ENCODE measurements at regions not wholly inside any gene's neighbourhood (a gene's known extent, or its start where the extent isn't known, plus 50 kb on each side); places are given as distances from the start of the nearest gene placed in this dataset.

GRCh38 chr9:8033794-8034193 lies 234.2 kb upstream of the DMAC1 start:
- H3K4me2 ChIP-seq (ENCODE audit: low read depth, low read length, poor library complexity, severe bottlenecking): no peak overlapping the region
- no peak overlapping the region for H2AFZ ChIP-seq (ENCODE audit: low read depth, low read length, severe bottlenecking)
- H3K27ac ChIP-seq (ENCODE audit: low read depth, low read length): no peak overlapping the region
- no peaks in the 10 kb centered on the region for H3K36me3 ChIP-seq (ENCODE audit: low read length)
- H3K4me3 ChIP-seq (ENCODE audit: insufficient read depth, low read length, poor library complexity, severe bottlenecking): no peak overlapping the region
- no peak for TF ChIP-seq EZH2phosphoT487 (conservative IDR thresholded peaks at IDR 0.05; ENCODE audit: low read length)
- TF ChIP-seq, protein P1, sequence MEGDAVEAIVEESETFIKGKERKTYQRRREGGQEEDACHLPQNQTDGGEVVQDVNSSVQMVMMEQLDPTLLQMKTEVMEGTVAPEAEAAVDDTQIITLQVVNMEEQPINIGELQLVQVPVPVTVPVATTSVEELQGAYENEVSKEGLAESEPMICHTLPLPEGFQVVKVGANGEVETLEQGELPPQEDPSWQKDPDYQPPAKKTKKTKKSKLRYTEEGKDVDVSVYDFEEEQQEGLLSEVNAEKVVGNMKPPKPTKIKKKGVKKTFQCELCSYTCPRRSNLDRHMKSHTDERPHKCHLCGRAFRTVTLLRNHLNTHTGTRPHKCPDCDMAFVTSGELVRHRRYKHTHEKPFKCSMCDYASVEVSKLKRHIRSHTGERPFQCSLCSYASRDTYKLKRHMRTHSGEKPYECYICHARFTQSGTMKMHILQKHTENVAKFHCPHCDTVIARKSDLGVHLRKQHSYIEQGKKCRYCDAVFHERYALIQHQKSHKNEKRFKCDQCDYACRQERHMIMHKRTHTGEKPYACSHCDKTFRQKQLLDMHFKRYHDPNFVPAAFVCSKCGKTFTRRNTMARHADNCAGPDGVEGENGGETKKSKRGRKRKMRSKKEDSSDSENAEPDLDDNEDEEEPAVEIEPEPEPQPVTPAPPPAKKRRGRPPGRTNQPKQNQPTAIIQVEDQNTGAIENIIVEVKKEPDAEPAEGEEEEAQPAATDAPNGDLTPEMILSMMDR (IDR thresholded peaks at IDR 0.05; ENCODE audit: insufficient read depth, low read length, poor library complexity, severe bottlenecking): no peak
- no peaks in the 10 kb centered on the region for H3K27me3 ChIP-seq (ENCODE audit: low read length)
- no peak overlapping the region for H3K9ac ChIP-seq (ENCODE audit: low read length)
- H3F3A ChIP-seq (ENCODE audit: insufficient read depth): no peaks in the 10 kb centered on the region
- H3K79me2 ChIP-seq (ENCODE audit: insufficient read depth, low read length): no peaks in the 10 kb centered on the region
- peaks cover 22% of the 10 kb centered on the region; the same call in 1 of the 2 replicates for H3K9me3 ChIP-seq (ENCODE audit: insufficient read depth, low read length)
- no peaks in the 10 kb centered on the region for H3K9me2 ChIP-seq (replicated peaks; ENCODE audit: insufficient read depth, low read length)
- H4K20me1 ChIP-seq (ENCODE audit: low read depth, low read length): no peaks in the 10 kb centered on the region

GRCh38 chr9:8030095-8030494 lies 230.5 kb upstream of the DMAC1 start:
- Histone ChIP-seq H3K9me2 (replicated peaks; ENCODE audit: insufficient read depth, low read length) (no peaks in the 10 kb centered on the region), H2AFZ (ENCODE audit: low read depth, low read length, severe bottlenecking) (no peak overlapping the region), H3F3A (ENCODE audit: insufficient read depth) (no peaks in the 10 kb centered on the region), H3K4me2 (ENCODE audit: low read depth, low read length, poor library complexity, severe bottlenecking) (no peak overlapping the region), H3K36me3 (ENCODE audit: low read length) (no peaks in the 10 kb centered on the region), H3K27ac (ENCODE audit: low read depth, low read length) (no peak overlapping the region), H3K4me3 (ENCODE audit: insufficient read depth, low read length, poor library complexity, severe bottlenecking) (no peak overlapping the region), H3K27me3 (ENCODE audit: low read length) (no peaks in the 10 kb centered on the region), H3K9ac (ENCODE audit: low read length) (no peak overlapping the region), H3K79me2 (ENCODE audit: insufficient read depth, low read length) (no peaks in the 10 kb centered on the region), H3K9me3 (ENCODE audit: insufficient read depth, low read length) (no peaks in the 10 kb centered on the region), H4K20me1 (ENCODE audit: low read depth, low read length) (no peaks in the 10 kb centered on the region)
- no peak for TF ChIP-seq EZH2phosphoT487 (conservative IDR thresholded peaks at IDR 0.05; ENCODE audit: low read length)
- TF ChIP-seq, protein P1 (IDR thresholded peaks at IDR 0.05; ENCODE audit: insufficient read depth, low read length, poor library complexity, severe bottlenecking): no peak

DNA sequence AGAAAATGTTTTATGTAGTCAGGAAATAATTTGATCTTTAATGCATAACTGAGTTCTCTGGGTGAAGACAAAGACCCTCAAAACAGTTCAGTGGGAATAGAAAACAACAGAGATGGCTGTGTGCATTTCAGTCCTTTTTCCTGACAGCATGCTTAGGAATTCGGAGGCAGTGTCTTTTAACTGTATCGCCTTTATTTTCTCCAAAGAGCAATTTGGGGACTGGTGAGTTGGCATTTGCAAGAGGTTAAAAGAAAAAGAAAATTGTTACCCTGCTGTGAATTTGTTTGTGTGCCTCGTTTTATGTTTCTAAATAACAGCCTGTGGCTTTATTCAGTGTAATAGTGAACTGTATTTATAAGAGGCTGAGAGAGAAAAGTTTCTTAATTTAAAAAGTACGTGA lies 227.8 kb upstream of the DMAC1 start:
- no peak overlapping the region for H2AFZ ChIP-seq (ENCODE audit: low read depth, low read length, severe bottlenecking)
- no peaks in the 10 kb centered on the region for H4K20me1 ChIP-seq (ENCODE audit: low read depth, low read length)

More for the DNA sequence above, 227.8 kb upstream of the DMAC1 start:
- H3K9me3 ChIP-seq (ENCODE audit: insufficient read depth, low read length): no peaks in the 10 kb centered on the region
- no peaks in the 10 kb centered on the region for H3K27me3 ChIP-seq (ENCODE audit: low read length)
- no peaks in the 10 kb centered on the region for H3F3A ChIP-seq (ENCODE audit: insufficient read depth)
- TF ChIP-seq, protein P1 (IDR thresholded peaks at IDR 0.05; ENCODE audit: insufficient read depth, low read length, poor library complexity, severe bottlenecking): no peak
- TF ChIP-seq EZH2phosphoT487 (conservative IDR thresholded peaks at IDR 0.05; ENCODE audit: low read length): no peak
- no peak overlapping the region for H3K9ac ChIP-seq (ENCODE audit: low read length)
- no peaks in the 10 kb centered on the region for H3K36me3 ChIP-seq (ENCODE audit: low read length)
- no peaks in the 10 kb centered on the region for H3K79me2 ChIP-seq (ENCODE audit: insufficient read depth, low read length)
- H3K27ac ChIP-seq (ENCODE audit: low read depth, low read length): no peak overlapping the region
- no peak overlapping the region for H3K4me3 ChIP-seq (ENCODE audit: insufficient read depth, low read length, poor library complexity, severe bottlenecking)
- H3K9me2 ChIP-seq (replicated peaks; ENCODE audit: insufficient read depth, low read length): no peaks in the 10 kb centered on the region
- no peak overlapping the region for H3K4me2 ChIP-seq (ENCODE audit: low read depth, low read length, poor library complexity, severe bottlenecking)
